ENCODE measurements at regions not wholly inside any gene's neighbourhood (a gene's known extent, or its start where the extent isn't known, plus 50 kb on each side); places are given as distances from the start of the nearest gene placed in this dataset.
A peak's percentile ranks its signal among the peaks of the same experiment; 100 is the strongest.

DNA sequence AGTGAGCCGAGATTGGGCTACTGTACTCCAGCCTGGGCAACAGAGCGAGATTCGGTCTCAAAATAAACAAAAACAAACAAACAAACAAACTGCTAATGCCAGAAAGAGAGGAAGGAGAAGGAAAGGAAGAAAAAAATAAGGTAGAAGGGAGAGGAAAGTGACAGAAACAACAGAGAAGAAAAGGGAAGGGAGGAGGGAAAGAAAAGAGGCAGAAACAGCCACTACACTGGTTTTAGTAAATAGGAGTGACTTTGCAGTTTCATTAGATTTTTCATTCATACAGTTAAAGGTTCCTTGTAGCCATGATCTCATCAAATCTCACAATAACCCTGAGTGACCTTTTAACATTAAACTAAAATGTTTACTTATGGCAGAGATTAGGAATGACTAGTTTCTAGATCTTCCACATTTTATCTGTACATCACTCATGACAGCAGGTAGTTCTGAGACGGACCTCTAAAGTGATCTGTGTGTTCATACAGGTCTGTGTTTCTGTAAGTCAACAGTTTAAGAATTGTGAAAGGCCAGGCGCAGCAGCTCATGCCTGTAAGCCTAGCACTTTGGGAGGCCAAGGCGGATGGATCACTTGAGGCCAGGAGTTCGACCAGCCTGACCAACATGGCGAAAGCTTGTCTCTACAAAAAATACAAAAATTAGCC, 191.3 kb upstream of the KLF14 start:
- ATAC-seq (no peak), DNase-seq (ENCODE audit: low read depth, low spot score) (no peak)
- Histone ChIP-seq H3K9me2 (ENCODE audit: insufficient read depth) (no peaks in the 10 kb centered on the region), H3K9me3 (ENCODE audit: control insufficient read depth in 1 of 2, insufficient read depth in 1 of 2, low read depth in 1 of 2, low read length in 2 of 2) (no peaks in the 10 kb centered on the region), H3K27ac (ENCODE audit: low read depth, low read length) (peak overlapping the region; percentile 99), H3K4me2 (ENCODE audit: low read length) (no peak overlapping the region), H3K9ac (ENCODE audit: low read length) (peak overlapping the region; percentile 80), H4K20me1 (ENCODE audit: insufficient read depth) (no peaks in the 10 kb centered on the region), H3K36me3 (ENCODE audit: control insufficient read depth in 1 of 2, insufficient read depth in 2 of 2, low read length in 2 of 2) (peaks cover 3 to 45% of the 10 kb centered on the region in 2 experiments; a peak in 3 of 4 replicates), H3K4me1 (ENCODE audit: control insufficient read depth in 1 of 2, insufficient read depth in 2 of 2, low read length in 2 of 2) (peaks cover 84 to 100% of the 10 kb centered on the region in 2 experiments), H2AFZ (ENCODE audit: low read depth, low read length, poor library complexity, severe bottlenecking) (no peak overlapping the region), H3K79me2 (ENCODE audit: insufficient read depth, low read length) (peaks cover 100% of the 10 kb centered on the region), H3K4me3 (replicated peaks in 1 of 2; ENCODE audit: low read depth in 1 of 2, low read length in 2 of 2) (no peak overlapping the region), H3K27me3 (ENCODE audit: insufficient read depth, low read length) (no peaks in the 10 kb centered on the region)
- BruUV-seq (replicated peaks) = no TSS peak
- POLR2A ChIA-PET = interaction anchor here (0.8 kb wide), 1 partner anchor 11 kb away, joined by 3 read pairs; no protein-coding TSS in a partner anchor
- intact Hi-C loops (cut with micrococcal nuclease) = no loop called here
- no peak for TF ChIP-seq EZH2phosphoT487 (IDR thresholded peaks at IDR 0.05; ENCODE audit: borderline replicate concordance)
- TF ChIP-seq, protein P1, sequence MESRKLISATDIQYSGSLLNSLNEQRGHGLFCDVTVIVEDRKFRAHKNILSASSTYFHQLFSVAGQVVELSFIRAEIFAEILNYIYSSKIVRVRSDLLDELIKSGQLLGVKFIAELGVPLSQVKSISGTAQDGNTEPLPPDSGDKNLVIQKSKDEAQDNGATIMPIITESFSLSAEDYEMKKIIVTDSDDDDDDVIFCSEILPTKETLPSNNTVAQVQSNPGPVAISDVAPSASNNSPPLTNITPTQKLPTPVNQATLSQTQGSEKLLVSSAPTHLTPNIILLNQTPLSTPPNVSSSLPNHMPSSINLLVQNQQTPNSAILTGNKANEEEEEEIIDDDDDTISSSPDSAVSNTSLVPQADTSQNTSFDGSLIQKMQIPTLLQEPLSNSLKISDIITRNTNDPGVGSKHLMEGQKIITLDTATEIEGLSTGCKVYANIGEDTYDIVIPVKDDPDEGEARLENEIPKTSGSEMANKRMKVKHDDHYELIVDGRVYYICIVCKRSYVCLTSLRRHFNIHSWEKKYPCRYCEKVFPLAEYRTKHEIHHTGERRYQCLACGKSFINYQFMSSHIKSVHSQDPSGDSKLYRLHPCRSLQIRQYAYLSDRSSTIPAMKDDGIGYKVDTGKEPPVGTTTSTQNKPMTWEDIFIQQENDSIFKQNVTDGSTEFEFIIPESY (IDR thresholded peaks at IDR 0.05; ENCODE audit: extremely low read depth, insufficient replicate concordance, low read length) = no peak
- TF ChIP-seq ZNF274 (IDR thresholded peaks at IDR 0.05; ENCODE audit: low read depth, low read length) = no peak
- no peak for TF ChIP-seq ZFX (IDR thresholded peaks at IDR 0.05)
- TF ChIP-seq RAD21 (IDR thresholded peaks at IDR 0.05; ENCODE audit: low read depth) = no peak
- TF ChIP-seq CEBPB (IDR thresholded peaks at IDR 0.05; ENCODE audit: low read depth) = no peak
- no peak for TF ChIP-seq SRF (IDR thresholded peaks at IDR 0.05; ENCODE audit: low read depth)
- TF ChIP-seq SP1 (IDR thresholded peaks at IDR 0.05; ENCODE audit: low read depth) = no peak
- TF ChIP-seq, protein P2, sequence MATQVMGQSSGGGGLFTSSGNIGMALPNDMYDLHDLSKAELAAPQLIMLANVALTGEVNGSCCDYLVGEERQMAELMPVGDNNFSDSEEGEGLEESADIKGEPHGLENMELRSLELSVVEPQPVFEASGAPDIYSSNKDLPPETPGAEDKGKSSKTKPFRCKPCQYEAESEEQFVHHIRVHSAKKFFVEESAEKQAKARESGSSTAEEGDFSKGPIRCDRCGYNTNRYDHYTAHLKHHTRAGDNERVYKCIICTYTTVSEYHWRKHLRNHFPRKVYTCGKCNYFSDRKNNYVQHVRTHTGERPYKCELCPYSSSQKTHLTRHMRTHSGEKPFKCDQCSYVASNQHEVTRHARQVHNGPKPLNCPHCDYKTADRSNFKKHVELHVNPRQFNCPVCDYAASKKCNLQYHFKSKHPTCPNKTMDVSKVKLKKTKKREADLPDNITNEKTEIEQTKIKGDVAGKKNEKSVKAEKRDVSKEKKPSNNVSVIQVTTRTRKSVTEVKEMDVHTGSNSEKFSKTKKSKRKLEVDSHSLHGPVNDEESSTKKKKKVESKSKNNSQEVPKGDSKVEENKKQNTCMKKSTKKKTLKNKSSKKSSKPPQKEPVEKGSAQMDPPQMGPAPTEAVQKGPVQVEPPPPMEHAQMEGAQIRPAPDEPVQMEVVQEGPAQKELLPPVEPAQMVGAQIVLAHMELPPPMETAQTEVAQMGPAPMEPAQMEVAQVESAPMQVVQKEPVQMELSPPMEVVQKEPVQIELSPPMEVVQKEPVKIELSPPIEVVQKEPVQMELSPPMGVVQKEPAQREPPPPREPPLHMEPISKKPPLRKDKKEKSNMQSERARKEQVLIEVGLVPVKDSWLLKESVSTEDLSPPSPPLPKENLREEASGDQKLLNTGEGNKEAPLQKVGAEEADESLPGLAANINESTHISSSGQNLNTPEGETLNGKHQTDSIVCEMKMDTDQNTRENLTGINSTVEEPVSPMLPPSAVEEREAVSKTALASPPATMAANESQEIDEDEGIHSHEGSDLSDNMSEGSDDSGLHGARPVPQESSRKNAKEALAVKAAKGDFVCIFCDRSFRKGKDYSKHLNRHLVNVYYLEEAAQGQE (IDR thresholded peaks at IDR 0.05; ENCODE audit: low read depth) = no peak
- TF ChIP-seq, protein P3, sequence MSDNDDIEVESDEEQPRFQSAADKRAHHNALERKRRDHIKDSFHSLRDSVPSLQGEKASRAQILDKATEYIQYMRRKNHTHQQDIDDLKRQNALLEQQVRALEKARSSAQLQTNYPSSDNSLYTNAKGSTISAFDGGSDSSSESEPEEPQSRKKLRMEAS (IDR thresholded peaks at IDR 0.05) = no peak
- TF ChIP-seq, protein P4, sequence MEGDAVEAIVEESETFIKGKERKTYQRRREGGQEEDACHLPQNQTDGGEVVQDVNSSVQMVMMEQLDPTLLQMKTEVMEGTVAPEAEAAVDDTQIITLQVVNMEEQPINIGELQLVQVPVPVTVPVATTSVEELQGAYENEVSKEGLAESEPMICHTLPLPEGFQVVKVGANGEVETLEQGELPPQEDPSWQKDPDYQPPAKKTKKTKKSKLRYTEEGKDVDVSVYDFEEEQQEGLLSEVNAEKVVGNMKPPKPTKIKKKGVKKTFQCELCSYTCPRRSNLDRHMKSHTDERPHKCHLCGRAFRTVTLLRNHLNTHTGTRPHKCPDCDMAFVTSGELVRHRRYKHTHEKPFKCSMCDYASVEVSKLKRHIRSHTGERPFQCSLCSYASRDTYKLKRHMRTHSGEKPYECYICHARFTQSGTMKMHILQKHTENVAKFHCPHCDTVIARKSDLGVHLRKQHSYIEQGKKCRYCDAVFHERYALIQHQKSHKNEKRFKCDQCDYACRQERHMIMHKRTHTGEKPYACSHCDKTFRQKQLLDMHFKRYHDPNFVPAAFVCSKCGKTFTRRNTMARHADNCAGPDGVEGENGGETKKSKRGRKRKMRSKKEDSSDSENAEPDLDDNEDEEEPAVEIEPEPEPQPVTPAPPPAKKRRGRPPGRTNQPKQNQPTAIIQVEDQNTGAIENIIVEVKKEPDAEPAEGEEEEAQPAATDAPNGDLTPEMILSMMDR (IDR thresholded peaks at IDR 0.05 in 2 of 3, conservative IDR thresholded peaks at IDR 0.05 in 1 of 3; ENCODE audit: borderline replicate concordance in 1 of 3, insufficient read depth in 1 of 3, low read depth in 2 of 3, low read length in 2 of 3) = no peak
- TF ChIP-seq POLR2AphosphoS5 (IDR thresholded peaks at IDR 0.05; ENCODE audit: low read depth, low read length) = no peak
- no peak for TF ChIP-seq YY1 (IDR thresholded peaks at IDR 0.05; ENCODE audit: extremely low read depth, insufficient replicate concordance, low read depth, low read length)
- TF ChIP-seq EZH2 (IDR thresholded peaks at IDR 0.05) = no peak
- TF ChIP-seq FOSL1 (IDR thresholded peaks at IDR 0.05; ENCODE audit: low read depth) = no peak
- CTCF ChIA-PET = no interaction called here
- RAD21 ChIA-PET (ENCODE audit: low non-redundant PET in 1 of 2, low total read pairs in 2 of 2, uncharacterized antibody in 2 of 2, unreplicated experiment in 2 of 2) = no interaction called here
